ENCODE measurements at regions not wholly inside any gene's neighbourhood (a gene's known extent, or its start where the extent isn't known, plus 50 kb on each side); places are given as distances from the start of the nearest gene placed in this dataset.

GRCh38 chr9:120158221-120158620 is 421.7 kb downstream of the CDK5RAP2 start:
- Histone ChIP-seq H3K79me2 (ENCODE audit: insufficient read depth, low read length) (no peaks in the 10 kb centered on the region), H3K4me3 (ENCODE audit: insufficient read depth, low read length) (no peak overlapping the region), H3K9me3 (ENCODE audit: low read depth, low read length) (no peaks in the 10 kb centered on the region), H3K4me2 (ENCODE audit: insufficient read depth, low read length) (no peak overlapping the region), H4K20me1 (ENCODE audit: insufficient read depth, low read length) (no peaks in the 10 kb centered on the region), H3K36me3 (ENCODE audit: insufficient read depth, low read length) (no peaks in the 10 kb centered on the region), H3K27ac (ENCODE audit: low read depth, low read length) (no peak overlapping the region), H2AFZ (ENCODE audit: low read length) (no peak overlapping the region), H3K27me3 (ENCODE audit: insufficient read depth, low read length) (no peaks in the 10 kb centered on the region), H3K4me1 (ENCODE audit: insufficient read depth, low read length) (no peaks in the 10 kb centered on the region)
- TF ChIP-seq, protein P1, sequence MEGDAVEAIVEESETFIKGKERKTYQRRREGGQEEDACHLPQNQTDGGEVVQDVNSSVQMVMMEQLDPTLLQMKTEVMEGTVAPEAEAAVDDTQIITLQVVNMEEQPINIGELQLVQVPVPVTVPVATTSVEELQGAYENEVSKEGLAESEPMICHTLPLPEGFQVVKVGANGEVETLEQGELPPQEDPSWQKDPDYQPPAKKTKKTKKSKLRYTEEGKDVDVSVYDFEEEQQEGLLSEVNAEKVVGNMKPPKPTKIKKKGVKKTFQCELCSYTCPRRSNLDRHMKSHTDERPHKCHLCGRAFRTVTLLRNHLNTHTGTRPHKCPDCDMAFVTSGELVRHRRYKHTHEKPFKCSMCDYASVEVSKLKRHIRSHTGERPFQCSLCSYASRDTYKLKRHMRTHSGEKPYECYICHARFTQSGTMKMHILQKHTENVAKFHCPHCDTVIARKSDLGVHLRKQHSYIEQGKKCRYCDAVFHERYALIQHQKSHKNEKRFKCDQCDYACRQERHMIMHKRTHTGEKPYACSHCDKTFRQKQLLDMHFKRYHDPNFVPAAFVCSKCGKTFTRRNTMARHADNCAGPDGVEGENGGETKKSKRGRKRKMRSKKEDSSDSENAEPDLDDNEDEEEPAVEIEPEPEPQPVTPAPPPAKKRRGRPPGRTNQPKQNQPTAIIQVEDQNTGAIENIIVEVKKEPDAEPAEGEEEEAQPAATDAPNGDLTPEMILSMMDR (IDR thresholded peaks at IDR 0.05; ENCODE audit: extremely low read depth, low read depth, low read length): no peak
- DNase-seq (ENCODE audit: insufficient read length, low spot score, missing footprints): no peak

DNA sequence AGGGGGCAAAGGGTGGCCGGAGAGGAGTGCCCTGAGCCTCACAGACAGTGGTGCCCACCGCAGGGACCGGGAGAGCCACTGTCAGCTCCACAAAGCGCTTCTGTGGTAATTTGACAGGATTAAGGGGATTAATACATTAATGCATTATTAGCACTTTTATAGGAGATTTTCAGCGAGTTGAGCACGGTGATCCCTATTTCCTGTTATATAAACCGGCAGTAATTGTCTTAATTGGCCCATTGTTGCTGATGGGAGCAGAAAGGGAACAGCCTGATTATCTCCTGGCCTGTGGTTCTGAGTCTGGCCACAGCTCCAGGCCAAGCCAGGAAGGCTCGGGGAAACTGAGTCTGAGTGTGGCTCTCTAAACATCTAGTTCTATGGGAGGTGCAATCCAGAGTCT is 423.6 kb downstream of the CDK5RAP2 start:
- Histone ChIP-seq H3K36me3 (ENCODE audit: insufficient read depth, low read length) (no peaks in the 10 kb centered on the region), H2AFZ (ENCODE audit: low read length) (no peak overlapping the region), H3K4me2 (ENCODE audit: insufficient read depth, low read length) (no peak overlapping the region), H3K4me3 (ENCODE audit: insufficient read depth, low read length) (no peak overlapping the region), H3K79me2 (ENCODE audit: insufficient read depth, low read length) (no peaks in the 10 kb centered on the region), H4K20me1 (ENCODE audit: insufficient read depth, low read length) (no peaks in the 10 kb centered on the region), H3K9me3 (ENCODE audit: low read depth, low read length) (no peaks in the 10 kb centered on the region), H3K27me3 (ENCODE audit: insufficient read depth, low read length) (no peaks in the 10 kb centered on the region), H3K27ac (ENCODE audit: low read depth, low read length) (no peak overlapping the region), H3K4me1 (ENCODE audit: insufficient read depth, low read length) (no peaks in the 10 kb centered on the region)
- no peak for DNase-seq (ENCODE audit: insufficient read length, low spot score, missing footprints)
- TF ChIP-seq, protein P1 (IDR thresholded peaks at IDR 0.05; ENCODE audit: extremely low read depth, low read depth, low read length): no peak

DNA sequence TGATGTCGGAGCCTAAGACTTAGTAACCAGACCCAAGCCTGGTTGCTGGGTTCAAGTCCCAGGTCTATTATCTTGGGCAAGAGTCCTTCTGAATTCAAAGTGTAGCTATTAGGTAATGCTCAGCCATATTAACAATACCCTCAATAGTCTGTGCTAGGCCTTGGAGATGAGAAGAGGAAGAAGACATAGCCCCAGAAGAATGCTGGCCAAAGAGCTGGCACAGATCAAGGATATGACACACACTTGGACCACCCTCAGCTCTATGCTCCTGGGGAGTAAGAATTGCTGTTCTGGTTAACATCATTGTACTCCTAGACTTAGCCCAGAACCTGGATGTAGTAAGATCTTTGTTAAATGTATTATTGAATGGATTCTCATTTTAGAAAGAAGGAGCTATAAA is 426.7 kb downstream of the CDK5RAP2 start:
- TF ChIP-seq, protein P1 (IDR thresholded peaks at IDR 0.05; ENCODE audit: extremely low read depth, low read depth, low read length): no peak
- H2AFZ ChIP-seq (ENCODE audit: low read length): no peak overlapping the region
- DNase-seq (ENCODE audit: insufficient read length, low spot score, missing footprints): no peak
- no peak overlapping the region for H3K4me2 ChIP-seq (ENCODE audit: insufficient read depth, low read length)
- H3K27me3 ChIP-seq (ENCODE audit: insufficient read depth, low read length): no peaks in the 10 kb centered on the region
- no peaks in the 10 kb centered on the region for H3K79me2 ChIP-seq (ENCODE audit: insufficient read depth, low read length)
- H3K36me3 ChIP-seq (ENCODE audit: insufficient read depth, low read length): no peaks in the 10 kb centered on the region
- no peaks in the 10 kb centered on the region for H4K20me1 ChIP-seq (ENCODE audit: insufficient read depth, low read length)
- H3K4me3 ChIP-seq (ENCODE audit: insufficient read depth, low read length): no peak overlapping the region
- no peaks in the 10 kb centered on the region for H3K4me1 ChIP-seq (ENCODE audit: insufficient read depth, low read length)
- no peaks in the 10 kb centered on the region for H3K9me3 ChIP-seq (ENCODE audit: low read depth, low read length)
- H3K27ac ChIP-seq (ENCODE audit: low read depth, low read length): no peak overlapping the region

DNA sequence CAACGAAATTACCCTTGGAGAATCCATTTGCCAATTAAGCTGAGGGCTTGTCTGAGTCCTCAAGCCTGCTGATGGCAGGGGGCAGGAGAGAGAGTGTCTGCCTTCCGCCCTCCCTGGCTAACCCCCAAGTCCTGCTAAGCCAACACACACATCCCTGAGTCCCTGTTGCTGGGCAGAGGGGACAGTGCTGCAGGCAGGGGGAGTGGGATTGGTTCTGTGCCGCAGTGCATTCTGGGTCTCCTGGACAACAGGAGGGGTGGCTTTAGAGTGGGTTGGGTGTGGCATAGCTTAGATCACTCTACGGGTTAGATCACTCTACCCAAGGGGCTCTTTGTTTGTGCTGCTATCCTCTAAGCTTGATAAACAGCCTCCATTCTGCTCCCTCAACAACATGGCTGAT is 427.7 kb downstream of the CDK5RAP2 start:
- H3K4me2 ChIP-seq (ENCODE audit: insufficient read depth, low read length): no peak overlapping the region
- no peak overlapping the region for H2AFZ ChIP-seq (ENCODE audit: low read length)
- H3K4me3 ChIP-seq (ENCODE audit: insufficient read depth, low read length): no peak overlapping the region
- no peaks in the 10 kb centered on the region for H3K4me1 ChIP-seq (ENCODE audit: insufficient read depth, low read length)
- no peaks in the 10 kb centered on the region for H3K27me3 ChIP-seq (ENCODE audit: insufficient read depth, low read length)
- H4K20me1 ChIP-seq (ENCODE audit: insufficient read depth, low read length): no peaks in the 10 kb centered on the region
- no peak for DNase-seq (ENCODE audit: insufficient read length, low spot score, missing footprints)
- no peaks in the 10 kb centered on the region for H3K9me3 ChIP-seq (ENCODE audit: low read depth, low read length)
- no peaks in the 10 kb centered on the region for H3K36me3 ChIP-seq (ENCODE audit: insufficient read depth, low read length)
- H3K27ac ChIP-seq (ENCODE audit: low read depth, low read length): no peak overlapping the region
- TF ChIP-seq, protein P1 (IDR thresholded peaks at IDR 0.05; ENCODE audit: extremely low read depth, low read depth, low read length): no peak
- no peaks in the 10 kb centered on the region for H3K79me2 ChIP-seq (ENCODE audit: insufficient read depth, low read length)

All from osteoblast (primary cell).